ENCODE measurements at regions not wholly inside any gene's neighbourhood (a gene's known extent, or its start where the extent isn't known, plus 50 kb on each side); places are given as distances from the start of the nearest gene placed in this dataset.
"Not testable (repeated sequence)": the region's sequence is repeated elsewhere in the genome, so short reads cannot be mapped to it uniquely, and the experiment has no call there.

DNA sequence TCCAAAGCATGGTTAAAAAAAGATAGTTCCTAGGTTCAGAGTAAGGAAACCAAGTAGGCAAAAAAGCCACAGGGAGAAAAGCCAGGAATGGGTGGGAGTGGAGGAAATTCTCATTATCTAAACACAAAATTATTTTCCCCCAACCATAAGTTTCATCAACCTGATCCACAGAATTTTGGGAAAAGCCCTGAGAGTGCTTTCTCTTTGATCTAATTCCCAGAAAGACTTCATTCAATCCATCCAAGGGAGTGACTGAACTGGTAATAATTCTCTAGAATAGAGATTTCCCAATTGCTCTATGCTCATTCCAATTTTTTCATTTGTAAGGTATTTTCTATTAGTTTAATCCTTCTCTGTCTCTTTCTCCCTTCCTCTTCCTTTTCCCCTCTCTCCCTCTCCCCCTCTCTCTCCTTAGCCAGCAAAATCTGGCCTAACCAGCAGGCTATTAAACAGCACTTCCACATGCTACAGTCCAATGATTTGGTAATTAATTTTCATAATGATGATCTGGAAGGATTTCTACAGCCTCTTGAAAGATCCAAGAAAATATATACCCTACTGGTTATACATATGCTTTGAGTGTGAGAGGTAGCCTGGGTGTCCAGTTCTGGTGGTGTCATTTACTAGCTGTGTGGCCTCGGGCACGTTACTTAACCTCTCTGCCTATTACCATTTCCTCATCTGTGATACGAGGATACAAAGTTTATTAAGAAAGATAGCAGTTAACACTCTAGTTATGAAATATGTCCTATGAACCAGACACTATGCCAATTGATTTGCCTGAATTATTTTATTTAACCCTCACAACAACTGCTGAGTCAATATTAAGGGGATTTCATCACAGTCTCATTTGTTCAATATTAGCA is 251.5 kb upstream of the RASGEF1B start:
- Histone ChIP-seq H3K27ac (ENCODE audit: low read length) (no peak overlapping the region), H3K36me3 (ENCODE audit: control insufficient read depth in 2 of 2, insufficient read depth in 2 of 2, low read length in 2 of 2) (no peaks in the 10 kb centered on the region), H3K9ac (ENCODE audit: low read length in 2 of 2) (no peak overlapping the region), H3K27me3 (ENCODE audit: control insufficient read depth in 1 of 2, insufficient read depth in 2 of 2, low read length in 2 of 2) (no peaks in the 10 kb centered on the region), H3K9me3 (ENCODE audit: control insufficient read depth in 2 of 2, low read length in 2 of 2) (no peaks in the 10 kb centered on the region), H3K4me1 (ENCODE audit: control insufficient read depth, insufficient read depth, low read length) (peaks cover 5% of the 10 kb centered on the region), H3K4me3 (ENCODE audit: low read length in 2 of 2) (no peak overlapping the region)

DNA sequence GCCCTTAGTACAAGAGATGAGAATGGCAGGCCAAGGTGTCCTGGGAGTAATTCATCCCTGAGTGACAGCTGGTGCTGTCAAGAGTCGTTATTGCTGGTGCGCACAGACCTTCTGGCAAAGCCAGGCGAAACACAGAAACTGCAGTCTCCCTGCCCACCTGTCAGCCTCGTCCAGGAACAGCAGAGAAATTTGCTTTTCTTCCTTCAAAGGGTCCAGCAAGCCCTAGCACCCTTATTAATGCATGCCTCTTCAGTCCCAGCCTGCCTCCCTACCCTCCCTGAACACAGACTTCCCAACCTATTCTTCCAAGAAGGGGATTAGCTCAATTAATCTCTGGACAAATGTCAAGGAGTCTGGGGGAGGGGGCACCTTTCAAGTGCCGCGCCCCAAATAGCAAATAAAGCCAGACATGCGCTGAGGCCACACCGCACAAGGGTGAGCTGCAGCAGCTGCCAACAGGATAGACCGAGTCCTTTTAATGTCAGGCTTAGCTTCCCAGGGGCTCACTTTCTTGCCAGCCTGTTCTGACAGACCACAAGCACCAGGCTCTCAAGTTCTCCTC is 250.7 kb upstream of the RASGEF1B start:
- Histone ChIP-seq H3K36me3 (ENCODE audit: control insufficient read depth in 2 of 2, insufficient read depth in 2 of 2, low read length in 2 of 2) (no peaks in the 10 kb centered on the region), H3K27ac (ENCODE audit: low read length) (no peak overlapping the region), H3K4me3 (ENCODE audit: low read length in 2 of 2) (no peak overlapping the region), H3K27me3 (ENCODE audit: control insufficient read depth in 1 of 2, insufficient read depth in 2 of 2, low read length in 2 of 2) (no peaks in the 10 kb centered on the region), H3K4me1 (ENCODE audit: control insufficient read depth, insufficient read depth, low read length) (peaks cover 5% of the 10 kb centered on the region), H3K9me3 (ENCODE audit: control insufficient read depth in 2 of 2, low read length in 2 of 2) (no peaks in the 10 kb centered on the region), H3K9ac (ENCODE audit: low read length in 2 of 2) (no peak overlapping the region)

- no peaks in the 10 kb centered on the region for H3K4me1 ChIP-seq (ENCODE audit: control insufficient read depth, insufficient read depth, low read length)
- H3K9ac ChIP-seq (ENCODE audit: low read length in 2 of 2) = no peak overlapping the region
- H3K4me3 ChIP-seq (ENCODE audit: low read length in 2 of 2) = no peak overlapping the region
- no peaks in the 10 kb centered on the region for H3K9me3 ChIP-seq (ENCODE audit: control insufficient read depth in 2 of 2, low read length in 2 of 2)
- no peaks in the 10 kb centered on the region for H3K27me3 ChIP-seq (ENCODE audit: control insufficient read depth in 1 of 2, insufficient read depth in 2 of 2, low read length in 2 of 2)
- H3K36me3 ChIP-seq (ENCODE audit: control insufficient read depth in 2 of 2, insufficient read depth in 2 of 2, low read length in 2 of 2) = no peaks in the 10 kb centered on the region
- H3K27ac ChIP-seq (ENCODE audit: low read length) = no peak overlapping the region
Observed at GRCh38 chr4:81715757-81716156, 244.1 kb upstream of the RASGEF1B start.

DNA sequence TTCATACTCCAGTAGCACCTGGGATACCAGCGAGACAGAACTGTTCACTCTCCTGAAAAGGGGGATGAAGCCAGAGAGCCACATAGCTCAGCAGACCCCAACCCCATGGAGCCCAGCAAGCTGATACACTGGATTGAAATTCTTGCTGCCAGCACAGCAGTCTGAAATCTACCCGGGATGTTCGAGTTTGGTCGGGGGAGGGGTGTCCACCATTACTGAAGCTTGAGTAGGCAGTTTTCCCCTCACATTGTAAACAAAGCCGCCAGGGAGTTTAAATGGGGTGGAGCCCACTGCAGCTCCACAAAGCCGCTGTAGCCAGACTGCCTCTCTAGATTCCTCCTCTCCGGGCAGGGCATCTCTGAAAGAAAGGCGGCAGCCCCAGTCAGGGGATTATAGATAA is 243.7 kb upstream of the RASGEF1B start:
- not testable (repeated sequence) for H3K4me3 ChIP-seq (ENCODE audit: low read length in 2 of 2); H3K9ac ChIP-seq (ENCODE audit: low read length in 2 of 2); H3K4me1 ChIP-seq (ENCODE audit: control insufficient read depth, insufficient read depth, low read length); H3K36me3 ChIP-seq (ENCODE audit: control insufficient read depth in 2 of 2, insufficient read depth in 2 of 2, low read length in 2 of 2); H3K9me3 ChIP-seq (ENCODE audit: control insufficient read depth in 2 of 2, low read length in 2 of 2); H3K27me3 ChIP-seq (ENCODE audit: control insufficient read depth in 1 of 2, insufficient read depth in 2 of 2, low read length in 2 of 2); H3K27ac ChIP-seq (ENCODE audit: low read length)

- no peaks in the 10 kb centered on the region for H3K9me3 ChIP-seq (ENCODE audit: control insufficient read depth in 2 of 2, low read length in 2 of 2)
- no peaks in the 10 kb centered on the region for H3K36me3 ChIP-seq (ENCODE audit: control insufficient read depth in 2 of 2, insufficient read depth in 2 of 2, low read length in 2 of 2)
- no peaks in the 10 kb centered on the region for H3K27me3 ChIP-seq (ENCODE audit: control insufficient read depth in 1 of 2, insufficient read depth in 2 of 2, low read length in 2 of 2)
- no peak overlapping the region for H3K4me3 ChIP-seq (ENCODE audit: low read length in 2 of 2)
- no peaks in the 10 kb centered on the region for H3K4me1 ChIP-seq (ENCODE audit: control insufficient read depth, insufficient read depth, low read length)
- H3K27ac ChIP-seq (ENCODE audit: low read length) = no peak overlapping the region
- H3K9ac ChIP-seq (ENCODE audit: low read length in 2 of 2) = no peak overlapping the region
Observed at GRCh38 chr4:81714291-81714690, 242.6 kb upstream of the RASGEF1B start.

DNA sequence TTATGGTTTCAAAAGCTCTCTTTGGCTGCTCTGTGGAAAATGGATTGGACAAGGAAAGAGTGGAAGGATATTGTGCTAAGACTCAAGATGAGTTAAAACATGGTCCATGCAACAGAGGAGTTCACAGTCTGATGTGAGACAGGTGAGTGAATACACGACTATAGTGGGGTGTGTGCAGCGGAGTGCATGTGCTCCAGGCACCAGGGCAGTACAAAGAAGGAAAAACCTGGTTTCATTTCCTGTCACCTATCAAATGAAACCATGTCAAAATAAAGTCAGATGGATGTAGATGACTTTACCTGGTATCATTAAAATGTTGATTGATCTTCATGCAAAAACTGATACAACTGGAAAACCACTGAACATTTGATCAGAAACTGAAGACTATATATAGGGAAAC is 241.0 kb upstream of the RASGEF1B start:
- Histone ChIP-seq H3K4me3 (ENCODE audit: low read length in 2 of 2) (no peak overlapping the region), H3K27ac (ENCODE audit: low read length) (no peak overlapping the region), H3K9ac (ENCODE audit: low read length in 2 of 2) (no peak overlapping the region), H3K36me3 (ENCODE audit: control insufficient read depth in 2 of 2, insufficient read depth in 2 of 2, low read length in 2 of 2) (no peaks in the 10 kb centered on the region), H3K9me3 (ENCODE audit: control insufficient read depth in 2 of 2, low read length in 2 of 2) (no peaks in the 10 kb centered on the region), H3K4me1 (ENCODE audit: control insufficient read depth, insufficient read depth, low read length) (no peaks in the 10 kb centered on the region), H3K27me3 (ENCODE audit: control insufficient read depth in 1 of 2, insufficient read depth in 2 of 2, low read length in 2 of 2) (no peaks in the 10 kb centered on the region)

DNA sequence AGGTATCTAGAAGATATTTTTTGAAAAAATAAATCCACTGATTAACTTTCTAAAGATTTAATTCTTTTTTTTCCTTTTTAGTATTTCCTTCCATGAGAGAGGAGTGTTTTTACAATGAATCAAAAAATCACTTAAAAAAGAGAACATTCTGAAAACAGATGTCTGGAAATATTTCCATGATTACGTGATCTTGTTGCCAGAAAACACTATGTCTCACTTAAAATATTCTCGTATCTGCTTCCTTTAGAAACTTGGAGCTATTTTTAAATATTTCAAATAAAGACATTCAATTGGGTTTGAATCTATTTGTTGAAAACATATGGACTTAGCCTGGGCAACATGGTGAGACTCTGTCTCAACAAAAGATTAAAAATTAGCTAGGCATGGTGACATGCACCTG is 232.8 kb upstream of the RASGEF1B start:
- Histone ChIP-seq H3K27ac (ENCODE audit: low read length) (no peak overlapping the region), H3K4me3 (ENCODE audit: low read length in 2 of 2) (no peak overlapping the region), H3K36me3 (ENCODE audit: control insufficient read depth in 2 of 2, insufficient read depth in 2 of 2, low read length in 2 of 2) (no peaks in the 10 kb centered on the region), H3K27me3 (ENCODE audit: control insufficient read depth in 1 of 2, insufficient read depth in 2 of 2, low read length in 2 of 2) (no peaks in the 10 kb centered on the region), H3K9me3 (ENCODE audit: control insufficient read depth in 2 of 2, low read length in 2 of 2) (no peaks in the 10 kb centered on the region), H3K9ac (ENCODE audit: low read length in 2 of 2) (no peak overlapping the region), H3K4me1 (ENCODE audit: control insufficient read depth, insufficient read depth, low read length) (no peaks in the 10 kb centered on the region)

DNA sequence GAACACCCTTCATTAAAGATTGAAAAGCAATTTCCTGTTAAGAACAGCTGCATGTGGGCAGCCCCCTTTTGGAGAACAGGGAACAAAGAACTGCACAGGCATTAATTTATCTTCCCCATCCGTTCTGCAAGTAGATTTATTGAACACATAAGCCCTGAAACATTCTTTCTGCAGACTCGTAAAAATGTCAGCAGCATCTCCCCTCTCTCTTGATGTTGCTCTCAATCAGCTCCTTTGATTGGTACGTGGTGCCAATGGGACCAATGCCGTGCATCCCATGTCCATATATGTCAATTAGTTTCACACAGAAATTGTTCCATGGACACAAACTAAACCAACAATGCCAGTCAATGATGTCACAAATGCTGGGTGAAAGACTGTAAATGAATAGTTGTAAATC is 228.5 kb upstream of the RASGEF1B start:
- no peak overlapping the region for H3K27ac ChIP-seq (ENCODE audit: low read length)
- H3K9ac ChIP-seq (ENCODE audit: low read length in 2 of 2) = no peak overlapping the region
- H3K4me3 ChIP-seq (ENCODE audit: low read length in 2 of 2) = no peak overlapping the region
- no peaks in the 10 kb centered on the region for H3K27me3 ChIP-seq (ENCODE audit: control insufficient read depth in 1 of 2, insufficient read depth in 2 of 2, low read length in 2 of 2)
- H3K9me3 ChIP-seq (ENCODE audit: control insufficient read depth in 2 of 2, low read length in 2 of 2) = no peaks in the 10 kb centered on the region
- H3K36me3 ChIP-seq (ENCODE audit: control insufficient read depth in 2 of 2, insufficient read depth in 2 of 2, low read length in 2 of 2) = no peaks in the 10 kb centered on the region
- no peaks in the 10 kb centered on the region for H3K4me1 ChIP-seq (ENCODE audit: control insufficient read depth, insufficient read depth, low read length)

GRCh38 chr4:81698538-81699296 is 227.0 kb upstream of the RASGEF1B start:
- Histone ChIP-seq H3K27ac (ENCODE audit: low read length) (no peak overlapping the region), H3K27me3 (ENCODE audit: control insufficient read depth in 1 of 2, insufficient read depth in 2 of 2, low read length in 2 of 2) (no peaks in the 10 kb centered on the region), H3K4me1 (ENCODE audit: control insufficient read depth, insufficient read depth, low read length) (no peaks in the 10 kb centered on the region), H3K4me3 (ENCODE audit: low read length in 2 of 2) (no peak overlapping the region), H3K9ac (ENCODE audit: low read length in 2 of 2) (no peak overlapping the region), H3K9me3 (ENCODE audit: control insufficient read depth in 2 of 2, low read length in 2 of 2) (no peaks in the 10 kb centered on the region), H3K36me3 (ENCODE audit: control insufficient read depth in 2 of 2, insufficient read depth in 2 of 2, low read length in 2 of 2) (no peaks in the 10 kb centered on the region)

- no peaks in the 10 kb centered on the region for H3K9me3 ChIP-seq (ENCODE audit: control insufficient read depth in 2 of 2, low read length in 2 of 2)
- H3K4me1 ChIP-seq (ENCODE audit: control insufficient read depth, insufficient read depth, low read length) = no peaks in the 10 kb centered on the region
- no peak overlapping the region for H3K27ac ChIP-seq (ENCODE audit: low read length)
- H3K27me3 ChIP-seq (ENCODE audit: control insufficient read depth in 1 of 2, insufficient read depth in 2 of 2, low read length in 2 of 2) = no peaks in the 10 kb centered on the region
- no peak overlapping the region for H3K4me3 ChIP-seq (ENCODE audit: low read length in 2 of 2)
- no peak overlapping the region for H3K9ac ChIP-seq (ENCODE audit: low read length in 2 of 2)
- H3K36me3 ChIP-seq (ENCODE audit: control insufficient read depth in 2 of 2, insufficient read depth in 2 of 2, low read length in 2 of 2) = no peaks in the 10 kb centered on the region
Observed at GRCh38 chr4:81694176-81694913, 222.6 kb upstream of the RASGEF1B start.

Data from stomach smooth muscle (tissue), 2 donors.